Fibroblast of villous mesenchyme (primary cell): ENCODE measurements at regions not wholly inside any gene's neighbourhood (a gene's known extent, or its start where the extent isn't known, plus 50 kb on each side); places are given as distances from the start of the nearest gene placed in this dataset.

Source experiments
- DNase-seq: peaks from one replicate; pipeline ENCODE4 v3.0.0-alpha.2; 2010; ENCODE audit warnings: low read depth
- H3K4me3 ChIP-seq: 2 replicates; pipeline ENCODE4 v1.5.1; 2011; ENCODE audit warnings: low read depth, mild to moderate bottlenecking, low read length
- CTCF ChIP-seq: IDR thresholded peaks from 2 replicates; pipeline ENCODE4 v1.5.1; 2012; ENCODE audit warnings: low read depth, mild to moderate bottlenecking, low read length; ENCODE audit not compliant: insufficient read depth

- no peak overlapping the region for H3K4me3 ChIP-seq
- TF ChIP-seq CTCF: no peak
- DNase-seq: no peak
These were observed 186.2 kb upstream of the RAI14 start for GRCh38 chr5:34469971-34470370.

GRCh38 chr5:34474573-34475021, 181.5 kb upstream of the RAI14 start:
- DNase-seq: peak; percentile 67
- no peak overlapping the region for H3K4me3 ChIP-seq
- TF ChIP-seq CTCF: peak; percentile 97

GRCh38 chr5:34475249-34475966, 180.7 kb upstream of the RAI14 start:
- no peak for TF ChIP-seq CTCF
- no peak for DNase-seq
- no peak overlapping the region for H3K4me3 ChIP-seq

GRCh38 chr5:34476941-34477565, 179.1 kb upstream of the RAI14 start:
- no peak for TF ChIP-seq CTCF
- no peak for DNase-seq
- no peak overlapping the region for H3K4me3 ChIP-seq

GRCh38 chr5:34480810-34481528, 175.2 kb upstream of the RAI14 start:
- no peak for DNase-seq
- H3K4me3 ChIP-seq: no peak overlapping the region
- no peak for TF ChIP-seq CTCF

GRCh38 chr5:34483442-34484033, 172.6 kb upstream of the RAI14 start:
- DNase-seq: no peak
- TF ChIP-seq CTCF: no peak

More at GRCh38 chr5:34483442-34484033, 172.6 kb upstream of the RAI14 start:
- no peak overlapping the region for H3K4me3 ChIP-seq
